ENCODE measurements at regions not wholly inside any gene's neighbourhood (a gene's known extent, or its start where the extent isn't known, plus 50 kb on each side); places are given as distances from the start of the nearest gene placed in this dataset.

DNA sequence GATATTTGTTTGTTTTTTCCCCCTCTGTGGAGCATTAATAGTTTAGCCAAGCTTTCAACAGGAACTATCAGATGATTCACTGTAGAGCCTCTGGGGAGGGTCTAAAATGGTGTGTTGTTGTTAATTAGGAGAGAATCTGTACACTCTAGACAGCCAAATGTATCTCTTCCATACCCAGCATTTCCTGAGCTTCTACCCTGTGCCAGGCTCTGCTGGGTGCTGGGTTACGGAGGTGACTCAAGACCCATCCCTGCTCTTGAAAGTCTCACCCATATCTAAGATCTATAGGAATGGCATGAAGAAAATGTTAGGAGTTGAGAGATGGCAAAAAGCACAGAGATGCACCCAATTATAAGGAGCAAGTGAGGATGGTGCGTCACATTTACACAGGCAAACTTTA is 245.8 kb downstream of the C12orf75 start:
- no peak for DNase-seq (ENCODE audit: low spot score)
- WGBS, result 95% methylated on average over 2 of the region's 2 CpGs
- TF ChIP-seq POLR2A (IDR thresholded peaks at IDR 0.05), result no peak
- TF ChIP-seq POLR2AphosphoS5 (IDR thresholded peaks at IDR 0.05), result no peak
- TF ChIP-seq, protein P1, sequence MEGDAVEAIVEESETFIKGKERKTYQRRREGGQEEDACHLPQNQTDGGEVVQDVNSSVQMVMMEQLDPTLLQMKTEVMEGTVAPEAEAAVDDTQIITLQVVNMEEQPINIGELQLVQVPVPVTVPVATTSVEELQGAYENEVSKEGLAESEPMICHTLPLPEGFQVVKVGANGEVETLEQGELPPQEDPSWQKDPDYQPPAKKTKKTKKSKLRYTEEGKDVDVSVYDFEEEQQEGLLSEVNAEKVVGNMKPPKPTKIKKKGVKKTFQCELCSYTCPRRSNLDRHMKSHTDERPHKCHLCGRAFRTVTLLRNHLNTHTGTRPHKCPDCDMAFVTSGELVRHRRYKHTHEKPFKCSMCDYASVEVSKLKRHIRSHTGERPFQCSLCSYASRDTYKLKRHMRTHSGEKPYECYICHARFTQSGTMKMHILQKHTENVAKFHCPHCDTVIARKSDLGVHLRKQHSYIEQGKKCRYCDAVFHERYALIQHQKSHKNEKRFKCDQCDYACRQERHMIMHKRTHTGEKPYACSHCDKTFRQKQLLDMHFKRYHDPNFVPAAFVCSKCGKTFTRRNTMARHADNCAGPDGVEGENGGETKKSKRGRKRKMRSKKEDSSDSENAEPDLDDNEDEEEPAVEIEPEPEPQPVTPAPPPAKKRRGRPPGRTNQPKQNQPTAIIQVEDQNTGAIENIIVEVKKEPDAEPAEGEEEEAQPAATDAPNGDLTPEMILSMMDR (IDR thresholded peaks at IDR 0.05), result no peak
- Histone ChIP-seq H3K36me3 (no peaks in the 10 kb centered on the region), H3K27me3 (replicated peaks; ENCODE audit: insufficient read depth) (no peaks in the 10 kb centered on the region), H3K9me3 (no peaks in the 10 kb centered on the region), H3K4me1 (replicated peaks) (no peaks in the 10 kb centered on the region), H3K4me3 (no peak overlapping the region), H3K27ac (no peak overlapping the region)
- intact Hi-C loops (cut with DNase I), result no loop called here

DNA sequence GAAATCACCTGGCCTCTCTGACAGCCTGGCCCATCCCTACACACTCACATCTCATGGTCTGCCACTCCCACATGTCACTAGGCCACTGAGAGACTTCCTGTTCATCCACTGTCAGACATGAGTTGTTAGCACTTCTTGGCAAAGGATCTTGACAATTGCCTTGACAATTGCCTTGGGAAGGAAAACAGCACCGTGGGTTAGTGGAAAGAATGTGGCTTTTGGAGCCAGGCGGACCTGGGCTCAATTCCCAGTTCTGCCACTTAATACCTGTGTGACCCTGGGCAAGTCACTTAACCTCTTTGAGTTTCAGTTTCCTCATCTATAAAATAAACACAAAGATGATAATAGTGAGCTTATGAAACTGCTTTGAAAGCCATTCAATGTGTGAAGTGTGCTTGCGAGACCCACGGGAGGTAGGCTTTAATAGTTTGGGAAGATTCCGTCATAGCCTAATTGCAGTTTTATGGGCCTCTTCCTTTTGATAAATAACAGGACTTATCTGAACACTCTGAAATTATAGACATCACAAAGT is 250.4 kb downstream of the C12orf75 start:
- no peak for TF ChIP-seq POLR2AphosphoS5 (IDR thresholded peaks at IDR 0.05)
- TF ChIP-seq POLR2A (IDR thresholded peaks at IDR 0.05), result no peak
- TF ChIP-seq, protein P1 (IDR thresholded peaks at IDR 0.05), result no peak

DNA sequence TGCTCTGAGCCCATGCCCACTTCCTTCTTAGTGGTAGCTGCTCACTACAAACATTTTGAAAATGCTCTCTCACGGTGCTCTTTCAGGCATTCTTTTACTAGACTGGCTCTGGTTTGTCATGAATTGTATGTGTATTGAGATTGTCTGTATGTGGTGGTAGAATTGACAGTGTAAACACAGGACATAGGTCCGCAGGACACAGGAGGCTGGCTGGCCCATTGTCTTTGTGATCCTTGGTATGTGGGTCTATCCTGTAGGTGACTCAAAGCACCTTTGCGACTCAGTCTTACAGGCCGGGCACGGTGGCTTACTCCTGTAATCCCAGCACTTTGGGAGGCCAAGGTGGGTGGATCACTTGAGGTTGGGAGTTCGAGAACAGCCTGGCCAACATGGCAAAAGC is 250.9 kb downstream of the C12orf75 start:
- H3K27me3 ChIP-seq (replicated peaks; ENCODE audit: insufficient read depth), result no peaks in the 10 kb centered on the region
- TF ChIP-seq POLR2A (IDR thresholded peaks at IDR 0.05), result no peak
- TF ChIP-seq, protein P1 (IDR thresholded peaks at IDR 0.05), result no peak
- TF ChIP-seq POLR2AphosphoS5 (IDR thresholded peaks at IDR 0.05), result no peak
- WGBS, result 76% methylated on average over 6 of the region's 6 CpGs
- intact Hi-C loops (cut with DNase I), result no loop called here
- DNase-seq (ENCODE audit: low spot score), result no peak
- no peak overlapping the region for H3K27ac ChIP-seq
- H3K9me3 ChIP-seq, result no peaks in the 10 kb centered on the region
- no peaks in the 10 kb centered on the region for H3K4me1 ChIP-seq (replicated peaks)
- H3K4me3 ChIP-seq, result no peak overlapping the region
- no peaks in the 10 kb centered on the region for H3K36me3 ChIP-seq

More for the DNA sequence above, 250.4 kb downstream of the C12orf75 start:
- Histone ChIP-seq H3K27ac (no peak overlapping the region), H3K4me1 (replicated peaks) (no peaks in the 10 kb centered on the region), H3K36me3 (no peaks in the 10 kb centered on the region), H3K27me3 (replicated peaks; ENCODE audit: insufficient read depth) (no peaks in the 10 kb centered on the region), H3K9me3 (no peaks in the 10 kb centered on the region), H3K4me3 (no peak overlapping the region)
- DNase-seq (ENCODE audit: low spot score), result no peak
- intact Hi-C loops (cut with DNase I), result no loop called here
- 27% methylated on average over 5 of the region's 5 CpGs for WGBS

DNA sequence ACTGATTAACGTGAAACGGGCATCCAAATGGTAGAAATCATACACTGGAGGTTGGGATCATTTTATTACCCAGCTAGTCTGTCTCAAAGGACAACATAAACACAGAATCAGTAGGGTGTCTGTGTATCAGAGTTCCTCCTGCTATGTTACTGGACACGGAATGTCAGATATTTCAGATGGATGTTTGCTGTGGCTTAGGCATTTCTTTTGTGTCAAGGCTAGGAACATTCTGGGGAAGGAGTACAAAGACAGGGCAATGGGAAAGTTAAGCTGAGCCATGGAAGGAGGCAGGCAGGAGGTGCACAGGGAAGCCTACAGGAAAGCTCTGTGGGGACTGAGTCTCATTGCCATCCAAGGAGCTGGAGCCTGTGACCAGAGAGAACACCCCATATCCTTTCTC is 254.6 kb downstream of the C12orf75 start:
- TF ChIP-seq, protein P1 (IDR thresholded peaks at IDR 0.05), result no peak
- no peak for TF ChIP-seq POLR2AphosphoS5 (IDR thresholded peaks at IDR 0.05)
- 93% methylated on average over 3 of the region's 3 CpGs for WGBS
- no peak overlapping the region for H3K27ac ChIP-seq

DNA sequence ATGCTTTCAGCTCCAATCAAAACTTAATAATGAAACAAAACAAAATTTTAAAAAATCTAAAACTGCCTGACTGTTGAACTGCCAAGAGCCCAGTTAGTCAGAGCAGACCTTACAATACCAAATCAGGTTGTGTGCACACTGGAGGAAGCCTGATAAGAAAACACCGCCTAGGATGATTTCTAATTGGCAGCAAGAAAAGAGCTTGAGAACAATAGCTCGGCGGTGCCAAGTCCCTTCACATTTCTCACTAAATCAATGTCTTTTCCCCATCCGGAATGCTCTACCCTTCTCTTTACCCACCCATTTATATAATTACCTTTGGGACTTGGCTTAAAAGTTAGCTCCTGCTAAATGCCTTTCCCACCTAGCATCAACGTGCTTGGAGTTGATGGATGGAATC is 256.7 kb downstream of the C12orf75 start:
- no peak for DNase-seq (ENCODE audit: low spot score)
- Histone ChIP-seq H3K27ac (no peak overlapping the region), H3K4me3 (no peak overlapping the region), H3K4me1 (replicated peaks) (no peaks in the 10 kb centered on the region), H3K27me3 (replicated peaks; ENCODE audit: insufficient read depth) (no peaks in the 10 kb centered on the region), H3K36me3 (no peaks in the 10 kb centered on the region), H3K9me3 (no peaks in the 10 kb centered on the region)
- WGBS, result 59% methylated on average over 5 of the region's 5 CpGs
- intact Hi-C loops (cut with DNase I), result no loop called here
- TF ChIP-seq, protein P1 (IDR thresholded peaks at IDR 0.05), result no peak
- TF ChIP-seq POLR2A (IDR thresholded peaks at IDR 0.05) (no peak), POLR2AphosphoS5 (IDR thresholded peaks at IDR 0.05) (no peak)

More for the DNA sequence above, 254.6 kb downstream of the C12orf75 start:
- no peaks in the 10 kb centered on the region for H3K27me3 ChIP-seq (replicated peaks; ENCODE audit: insufficient read depth)
- intact Hi-C loops (cut with DNase I), result no loop called here
- no peaks in the 10 kb centered on the region for H3K9me3 ChIP-seq
- no peaks in the 10 kb centered on the region for H3K4me1 ChIP-seq (replicated peaks)
- DNase-seq (ENCODE audit: low spot score), result no peak
- H3K36me3 ChIP-seq, result no peaks in the 10 kb centered on the region
- H3K4me3 ChIP-seq, result no peak overlapping the region
